ENCODE measurements at regions not wholly inside any gene's neighbourhood (a gene's known extent, or its start where the extent isn't known, plus 50 kb on each side); places are given as distances from the start of the nearest gene placed in this dataset.

GRCh38 chr5:158099571-158100105 lies 240.7 kb upstream of the CLINT1 start:
- TF ChIP-seq POLR2A (IDR thresholded peaks at IDR 0.05; ENCODE audit: low read depth): no peak
- TF ChIP-seq CTCF (IDR thresholded peaks at IDR 0.05): no peak
- TF ChIP-seq EP300 (IDR thresholded peaks at IDR 0.05): no peak

All from esophagus muscularis mucosa (tissue), 4 donors.